K562 (cell line): ENCODE measurements at regions not wholly inside any gene's neighbourhood (a gene's known extent, or its start where the extent isn't known, plus 50 kb on each side); places are given as distances from the start of the nearest gene placed in this dataset.

ENCODE experiments used
- DEAF1 ChIP-seq: fragments of 450-650 bp; formaldehyde crosslinking; IDR thresholded peaks from 2 replicates; pipeline ENCODE4 v1.4.0; 2020; ENCODE audit warnings: mild to moderate bottlenecking, moderate library complexity
- EP400 ChIP-seq: fragments of 450-650 bp; IDR thresholded peaks from 2 replicates; pipeline ENCODE4 v1.6.1; 2017; ENCODE audit warnings: antibody characterized with exemption, mild to moderate bottlenecking, moderate library complexity
- FOS ChIP-seq: IDR thresholded peaks from 3 replicates; pipeline ENCODE4 v1.6.1; 2011; ENCODE audit not compliant: insufficient read length; ENCODE audit errors: extremely low read depth
- GABPA ChIP-seq: fragments of 200-800 bp; sonication (Bioruptor generic); conservative IDR thresholded peaks from 2 replicates; pipeline ENCODE4 v1.6.1; 2016; ENCODE audit warnings: low read depth, missing genetic modification characterization, missing compliant biosample characterization
- NR2C2 ChIP-seq, 2 experiments: fragments of 200-800 bp in 1 of 2; sonication (Bioruptor generic) in 1 of 2; sonication (generic) in 1 of 2; formaldehyde crosslinking in 1 of 2; IDR thresholded peaks; 2 replicates each; pipeline versions ENCODE4 v1.6.1 to v1.8.0; 2016 to 2022; ENCODE audit warnings: mild to moderate bottlenecking in 1 of 2, missing compliant biosample characterization in 1 of 2, missing genetic modification characterization in 1 of 2, missing genetic modification reagents in 1 of 2
- POLR3G ChIP-seq: IDR thresholded peaks from 2 replicates; pipeline ENCODE4 v1.6.1; 2011; ENCODE audit not compliant: insufficient read length, insufficient replicate concordance; ENCODE audit errors: extremely low read depth
- TFE3 ChIP-seq: fragments of 450-650 bp; formaldehyde crosslinking; IDR thresholded peaks from 2 replicates; pipeline ENCODE4 v1.4.0; 2020; ENCODE audit warnings: mild to moderate bottlenecking, mixed read lengths
- ZBTB40 ChIP-seq, 2 experiments: fragments of 450-650 bp in 1 of 2; sonication (generic) in 1 of 2; formaldehyde crosslinking in 1 of 2; IDR thresholded peaks; 2 replicates each; pipeline versions ENCODE4 v1.7.1 to v1.9.0; 2016 to 2022; ENCODE audit warnings: inconsistent platforms in 1 of 2, mild to moderate bottlenecking in 1 of 2, missing genetic modification reagents in 1 of 2
- ZNF134 ChIP-seq: fragments of 250-450 bp; sonication (Bioruptor Pico); conservative IDR thresholded peaks from 2 replicates; pipeline ENCODE4 v1.4.0; 2020
- ZNF239 ChIP-seq: fragments of 250-450 bp; sonication (Bioruptor Pico); IDR thresholded peaks from 2 replicates; pipeline ENCODE4 v1.4.0; 2020; ENCODE audit warnings: mild to moderate bottlenecking

GRCh38 chr12:105423921-105424320 is 93.4 kb downstream of the C12orf75 start (continued):
- TF ChIP-seq ZBTB40 (IDR thresholded peaks at IDR 0.05) (peak; percentile 70; the same call in 1 of the 2 replicates), ZBTB40 (CRISPR knock-in tag; IDR thresholded peaks at IDR 0.05) (no peak), DEAF1 (CRISPR knock-in tag) (no peak), FOS (peak; percentile 42), EP400 (no peak), NR2C2 (CRISPR knock-in tag; IDR thresholded peaks at IDR 0.05) (no peak), NR2C2 (tag; IDR thresholded peaks at IDR 0.05) (peak; percentile 87), ZNF239 (CRISPR knock-in tag) (no peak), TFE3 (CRISPR knock-in tag) (peak; percentile 85), GABPA (peak; percentile 66), POLR3G (no peak), ZNF134 (CRISPR knock-in tag) (no peak)
